NCI-H345 treated with DMSO at 0.1 percent for 48 hours (cell line): ENCODE measurements at regions not wholly inside any gene's neighbourhood (a gene's known extent, or its start where the extent isn't known, plus 50 kb on each side); places are given as distances from the start of the nearest gene placed in this dataset.

Source experiments
- DNase-seq: peaks from one replicate; lab custom pipeline; 2025; ENCODE audit not compliant: unreplicated experiment; lab: John Stamatoyannopoulos, UW

DNA sequence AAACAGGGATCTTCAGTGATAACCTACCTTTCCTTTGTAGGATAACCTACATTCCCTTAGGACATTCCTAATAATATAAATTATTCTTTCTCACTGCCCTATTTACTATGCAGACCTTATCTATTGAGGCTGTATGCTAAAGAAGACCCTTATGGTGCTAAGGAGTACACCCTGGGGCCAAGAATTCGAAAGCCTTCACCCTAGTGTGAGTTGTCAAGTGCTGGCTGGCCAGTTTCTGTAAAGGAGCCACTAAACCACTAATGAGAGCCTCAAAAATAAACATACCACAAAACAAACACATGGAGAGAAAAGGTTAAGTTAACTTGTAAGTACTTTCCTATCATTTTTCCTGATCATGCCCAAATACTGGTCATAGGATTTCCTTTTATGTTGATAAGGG lies 315.0 kb upstream of the CAMK1G start:
- DNase-seq = no peak

DNA sequence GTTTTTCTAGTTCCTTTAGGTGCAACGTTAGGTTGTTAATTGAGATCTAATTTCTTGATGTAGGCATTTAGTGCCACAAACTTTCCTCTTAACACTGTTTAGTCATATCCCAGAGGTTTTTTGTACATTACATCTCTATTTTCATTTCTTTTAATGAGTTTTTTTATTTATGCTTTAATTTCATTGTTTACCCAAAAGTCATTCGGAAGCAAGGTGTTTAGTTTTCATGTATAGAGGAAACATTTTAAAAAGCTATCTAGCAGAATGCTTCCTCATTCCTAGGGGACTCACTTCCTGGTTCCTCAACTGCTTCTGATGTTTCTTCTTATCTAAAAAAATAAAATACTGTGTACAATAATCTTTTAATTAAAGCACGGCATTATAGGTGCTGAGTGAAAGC lies 307.2 kb upstream of the CAMK1G start:
- no peak for DNase-seq

DNA sequence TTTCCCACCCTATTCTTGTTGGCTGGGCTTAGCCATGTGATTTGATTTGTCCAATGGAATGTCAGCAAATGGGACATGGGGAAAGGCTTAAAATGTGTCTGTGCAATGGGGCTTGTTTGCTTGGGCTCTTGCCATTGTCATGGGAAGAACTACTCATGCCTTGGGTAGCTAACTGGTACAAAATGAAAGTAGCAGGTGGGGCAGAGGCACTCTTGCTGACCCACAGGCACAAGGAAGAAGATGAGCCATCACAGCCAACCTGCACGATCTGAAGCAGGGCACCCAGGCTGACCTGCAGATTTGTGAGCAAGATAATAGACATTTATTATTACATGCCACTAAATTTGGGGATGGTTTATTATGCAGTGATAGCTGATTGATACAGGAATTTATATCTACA lies 305.9 kb upstream of the CAMK1G start:
- DNase-seq = no peak

DNA sequence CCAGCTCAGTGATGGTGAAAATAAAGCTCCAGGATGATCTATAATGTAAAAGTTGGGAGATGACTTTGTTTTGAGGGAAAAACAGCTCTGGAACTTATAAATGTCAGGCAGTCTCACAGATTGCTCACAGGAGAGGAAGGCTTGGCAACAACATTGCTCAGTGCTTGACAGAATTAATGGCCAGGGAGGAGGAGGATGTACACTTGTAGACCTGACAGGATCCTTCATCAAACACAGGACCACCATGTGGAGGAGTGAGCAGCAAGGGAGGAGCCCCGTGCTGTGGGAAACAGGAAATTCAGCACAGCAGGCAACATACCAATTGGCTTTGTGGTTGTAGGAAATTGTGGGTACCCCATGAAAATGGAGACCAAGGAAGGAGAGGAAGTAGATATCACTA lies 291.8 kb upstream of the CAMK1G start:
- no peak for DNase-seq

- no peak for DNase-seq
These were observed 280.5 kb upstream of the CAMK1G start for GRCh38 chr1:209302779-209303568.

- DNase-seq = no peak
These were observed 279.3 kb upstream of the CAMK1G start for GRCh38 chr1:209304166-209304565.

DNA sequence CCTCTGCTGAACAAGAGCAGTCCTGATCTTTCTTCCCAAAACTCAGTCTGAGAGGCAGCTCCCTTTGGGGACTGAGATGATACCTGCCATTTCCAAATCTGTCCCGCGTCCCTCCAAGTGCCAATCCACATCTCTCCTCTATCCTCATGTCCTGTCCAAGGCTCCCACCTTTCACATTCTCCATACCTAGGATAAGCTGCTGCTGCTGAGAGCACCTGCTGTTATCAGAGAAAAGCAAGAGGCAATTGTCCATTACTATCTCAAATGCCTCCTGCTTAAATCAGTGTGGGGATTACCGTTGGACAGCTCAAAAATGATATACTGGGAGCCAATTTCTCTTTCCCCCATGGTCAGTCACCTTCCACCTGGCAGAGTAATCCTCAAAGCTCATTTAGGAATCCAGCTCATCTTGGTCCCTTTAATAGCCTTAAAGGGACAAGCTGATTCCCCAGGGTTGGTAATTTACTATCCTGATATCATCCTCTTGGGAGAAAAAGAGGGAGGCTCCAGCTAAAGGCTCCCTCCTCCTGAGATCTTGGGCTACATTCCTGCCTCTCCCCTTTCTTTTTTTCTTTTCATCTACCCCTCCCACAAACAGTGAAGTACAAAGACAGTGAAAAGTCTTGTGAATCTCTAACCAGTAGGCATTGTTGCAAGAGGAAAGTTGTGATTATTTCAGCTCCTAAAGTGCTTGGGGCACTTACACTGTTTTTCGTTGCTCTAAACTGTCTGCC lies 278.1 kb upstream of the CAMK1G start:
- no peak for DNase-seq

GRCh38 chr1:209307846-209308245 lies 275.7 kb upstream of the CAMK1G start:
- no peak for DNase-seq

- DNase-seq = no peak
These were observed 274.3 kb upstream of the CAMK1G start for GRCh38 chr1:209309198-209309597.

GRCh38 chr1:209311770-209312169 lies 271.7 kb upstream of the CAMK1G start:
- no peak for DNase-seq

GRCh38 chr1:209316929-209317328 lies 266.6 kb upstream of the CAMK1G start:
- no peak for DNase-seq

- DNase-seq = no peak
These were observed 265.1 kb upstream of the CAMK1G start for GRCh38 chr1:209318181-209319056.

DNA sequence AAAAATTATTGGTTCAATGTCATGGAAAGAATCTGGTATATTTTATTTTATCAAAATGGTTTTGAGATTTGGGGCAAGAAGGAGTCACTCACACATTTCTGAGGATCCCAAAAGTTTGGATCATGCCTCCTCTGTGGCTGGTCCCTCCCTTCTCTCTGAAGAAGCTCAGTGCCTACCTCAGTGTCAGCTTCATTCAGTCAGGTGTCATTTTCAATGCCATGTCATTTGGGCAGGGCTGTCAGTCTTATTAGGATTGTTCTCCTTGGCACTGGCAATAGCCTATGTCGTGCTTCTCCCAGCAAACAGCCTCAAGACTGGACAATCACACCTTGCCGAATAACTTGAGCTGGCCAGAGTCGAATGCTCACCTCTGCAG lies 264.5 kb upstream of the CAMK1G start:
- DNase-seq = no peak

- DNase-seq = no peak
These were observed 264.0 kb upstream of the CAMK1G start for GRCh38 chr1:209319549-209319948.

DNA sequence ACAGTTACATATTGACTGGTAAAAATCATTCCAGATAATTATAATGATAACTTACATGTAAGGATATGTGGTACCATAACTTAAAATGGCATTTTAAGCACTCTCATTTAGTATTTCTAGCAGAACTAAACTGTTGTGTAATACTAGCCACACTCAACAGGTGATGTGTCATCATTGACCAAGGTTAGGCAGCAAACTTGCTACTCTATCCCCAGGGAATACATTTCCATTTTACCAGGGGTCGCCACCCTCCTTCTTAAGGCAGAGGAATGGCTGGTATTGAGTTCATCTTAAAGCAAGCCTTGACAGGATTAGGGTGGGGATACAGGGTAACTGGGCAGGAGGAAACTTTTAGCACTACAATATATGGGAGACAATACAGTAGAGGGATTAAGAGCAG lies 259.8 kb upstream of the CAMK1G start:
- no peak for DNase-seq

GRCh38 chr1:209324901-209325871 lies 258.3 kb upstream of the CAMK1G start:
- no peak for DNase-seq

- DNase-seq = no peak
These were observed 257.4 kb upstream of the CAMK1G start for GRCh38 chr1:209326076-209326475.

DNA sequence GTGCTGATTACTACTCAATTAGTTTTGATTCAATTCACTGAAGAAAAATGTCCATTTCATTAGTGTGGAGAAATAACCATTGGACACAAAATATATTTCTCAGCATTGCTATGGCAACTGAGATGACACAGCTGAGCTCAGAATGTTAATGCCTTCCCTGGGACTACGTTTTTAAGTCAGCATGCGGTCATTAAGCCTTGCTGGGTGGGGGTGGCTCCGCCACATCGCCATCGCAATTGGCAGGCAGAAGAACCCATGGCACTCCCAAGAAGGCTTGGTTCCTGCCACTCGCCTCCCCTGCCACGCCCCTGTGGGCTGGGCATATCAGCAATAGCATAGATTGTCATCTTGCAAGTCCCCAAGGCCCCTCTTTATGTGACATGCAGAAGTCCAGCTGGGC lies 256.7 kb upstream of the CAMK1G start:
- DNase-seq = no peak

DNA sequence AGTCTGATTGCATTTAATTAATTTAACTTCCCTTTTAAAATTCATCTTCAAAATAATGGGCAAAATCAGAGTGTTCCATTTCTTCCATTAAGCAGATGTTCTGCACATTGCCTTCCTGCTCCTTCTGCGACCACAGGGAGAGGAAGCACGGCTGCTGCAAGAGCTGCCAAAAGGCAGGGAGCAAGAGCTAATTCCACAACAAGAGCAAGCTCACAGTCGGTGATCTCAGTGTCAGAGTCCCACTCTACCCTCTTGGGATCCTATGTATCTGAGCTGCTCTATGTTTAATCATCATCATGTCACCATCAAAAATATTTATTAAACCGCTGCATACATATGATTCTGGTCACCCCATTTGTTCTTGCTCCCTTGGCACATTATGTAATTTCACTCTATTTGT lies 255.3 kb upstream of the CAMK1G start:
- no peak for DNase-seq

DNA sequence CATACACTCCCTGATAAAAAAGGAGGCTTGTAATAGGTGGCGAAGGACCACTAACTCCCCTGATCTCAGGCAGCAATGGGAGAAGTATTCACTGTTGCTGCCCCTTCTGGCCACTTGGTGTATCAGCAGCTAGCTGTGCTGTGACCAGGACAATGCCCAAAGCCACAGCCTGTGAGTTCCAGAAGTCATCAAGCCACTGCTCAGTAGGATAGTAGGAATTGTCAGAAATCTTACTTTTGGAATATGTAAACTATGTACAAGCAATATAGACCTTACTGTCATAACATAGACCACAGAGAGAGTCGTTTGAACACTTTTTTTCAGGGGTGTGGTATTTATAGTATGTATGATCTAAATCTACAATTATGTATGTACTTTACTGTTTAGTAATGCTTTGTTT lies 248.3 kb upstream of the CAMK1G start:
- DNase-seq = no peak

GRCh38 chr1:209341146-209341545 lies 242.4 kb upstream of the CAMK1G start:
- no peak for DNase-seq
